ENCODE measurements at regions not wholly inside any gene's neighbourhood (a gene's known extent, or its start where the extent isn't known, plus 50 kb on each side); places are given as distances from the start of the nearest gene placed in this dataset.

DNA sequence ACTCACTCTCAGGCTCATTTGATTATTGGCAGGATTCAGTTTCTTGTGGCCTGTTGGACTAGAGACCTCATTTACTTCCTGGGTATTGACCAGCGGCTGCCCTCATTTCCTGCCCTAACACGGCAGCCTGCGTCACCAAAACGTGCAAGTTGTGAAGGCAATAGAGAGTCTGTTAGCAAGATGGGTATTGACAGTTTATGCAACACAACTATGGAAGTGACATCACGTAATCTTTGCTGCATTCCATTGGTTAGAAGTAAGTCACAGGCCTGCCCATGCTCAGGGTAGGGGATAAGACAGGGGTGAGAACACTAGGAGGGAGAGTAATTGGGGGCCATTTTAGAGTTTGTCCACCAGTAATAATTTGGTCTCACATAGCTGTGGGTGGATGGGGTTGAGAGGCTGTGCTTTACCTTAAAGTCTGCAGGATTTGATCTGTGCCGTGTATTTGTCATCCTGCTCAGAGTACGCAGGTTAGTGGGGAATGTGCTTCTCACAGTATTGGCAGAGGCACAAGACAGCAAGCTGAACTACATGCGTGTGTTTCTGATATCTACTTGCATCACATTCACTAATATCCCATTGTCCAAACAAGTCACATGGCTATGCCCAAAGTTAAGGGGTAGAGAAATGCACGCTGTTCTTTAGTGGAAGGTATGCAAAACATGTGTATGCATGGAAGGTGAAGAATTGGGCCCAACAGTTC lies 83.3 kb downstream of the EDEM1 start:
- Histone ChIP-seq H3K36me3 (ENCODE audit: low read depth, missing control alignments) (no peaks in the 10 kb centered on the region), H3K27ac (no peak overlapping the region), H3K4me3 (no peak overlapping the region), H3K4me1 (no peaks in the 10 kb centered on the region), H3K9me3 (no peaks in the 10 kb centered on the region), H3K27me3 (no peaks in the 10 kb centered on the region)
- intact Hi-C loops (cut with DNase I; ENCODE audit: low total_unique reads) = no loop called here
- DNase-seq = no peak
- WGBS, 2 donors = 77 to 89% methylated on average over 6 to 9 of the region's 9 CpGs
- TF ChIP-seq, protein P1, sequence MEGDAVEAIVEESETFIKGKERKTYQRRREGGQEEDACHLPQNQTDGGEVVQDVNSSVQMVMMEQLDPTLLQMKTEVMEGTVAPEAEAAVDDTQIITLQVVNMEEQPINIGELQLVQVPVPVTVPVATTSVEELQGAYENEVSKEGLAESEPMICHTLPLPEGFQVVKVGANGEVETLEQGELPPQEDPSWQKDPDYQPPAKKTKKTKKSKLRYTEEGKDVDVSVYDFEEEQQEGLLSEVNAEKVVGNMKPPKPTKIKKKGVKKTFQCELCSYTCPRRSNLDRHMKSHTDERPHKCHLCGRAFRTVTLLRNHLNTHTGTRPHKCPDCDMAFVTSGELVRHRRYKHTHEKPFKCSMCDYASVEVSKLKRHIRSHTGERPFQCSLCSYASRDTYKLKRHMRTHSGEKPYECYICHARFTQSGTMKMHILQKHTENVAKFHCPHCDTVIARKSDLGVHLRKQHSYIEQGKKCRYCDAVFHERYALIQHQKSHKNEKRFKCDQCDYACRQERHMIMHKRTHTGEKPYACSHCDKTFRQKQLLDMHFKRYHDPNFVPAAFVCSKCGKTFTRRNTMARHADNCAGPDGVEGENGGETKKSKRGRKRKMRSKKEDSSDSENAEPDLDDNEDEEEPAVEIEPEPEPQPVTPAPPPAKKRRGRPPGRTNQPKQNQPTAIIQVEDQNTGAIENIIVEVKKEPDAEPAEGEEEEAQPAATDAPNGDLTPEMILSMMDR (IDR thresholded peaks at IDR 0.05) = no peak
- TF ChIP-seq POLR2A (IDR thresholded peaks at IDR 0.05) = no peak

DNA sequence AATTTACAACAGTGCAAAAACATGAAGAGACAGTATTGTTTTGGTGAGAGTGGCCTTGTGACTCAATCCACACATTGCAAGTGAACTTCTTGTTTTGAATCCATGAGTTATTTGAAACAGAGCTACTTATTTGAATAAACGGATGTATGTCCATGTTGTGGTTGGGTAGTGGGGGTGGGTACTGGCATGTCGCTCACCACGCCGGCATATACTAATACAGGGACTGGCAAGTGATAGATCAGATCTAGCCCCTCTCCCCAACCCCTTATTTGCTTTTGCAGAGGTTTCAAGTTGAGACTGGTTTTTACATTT lies 83.8 kb downstream of the EDEM1 start:
- TF ChIP-seq, protein P1 (IDR thresholded peaks at IDR 0.05) = no peak
- no peak for TF ChIP-seq POLR2A (IDR thresholded peaks at IDR 0.05)
- Histone ChIP-seq H3K36me3 (ENCODE audit: low read depth, missing control alignments) (no peaks in the 10 kb centered on the region), H3K27ac (no peak overlapping the region), H3K27me3 (no peaks in the 10 kb centered on the region), H3K4me3 (no peak overlapping the region), H3K4me1 (no peaks in the 10 kb centered on the region), H3K9me3 (no peaks in the 10 kb centered on the region)
- intact Hi-C loops (cut with DNase I; ENCODE audit: low total_unique reads) = no loop called here
- WGBS, 2 donors = 91 to 95% methylated on average over 4 of the region's 4 CpGs
- DNase-seq = no peak

DNA sequence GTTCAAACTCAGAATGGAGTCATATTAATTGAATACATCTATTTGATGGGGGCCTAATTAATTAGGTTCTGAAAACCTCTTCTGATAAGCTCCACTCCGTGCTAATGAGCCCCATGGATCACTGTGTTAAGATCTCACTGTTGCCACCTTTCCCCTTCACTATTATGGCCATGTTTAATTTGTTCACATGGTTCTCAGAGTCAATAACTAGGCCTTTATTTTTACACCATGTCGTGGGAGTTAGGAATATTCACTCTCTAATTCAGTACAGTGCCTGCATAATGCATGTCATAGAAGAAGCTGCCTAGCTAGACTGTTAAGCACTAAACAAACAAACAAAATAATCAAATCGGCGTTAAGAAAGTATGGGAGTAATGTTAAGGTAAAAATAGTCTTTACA lies 84.9 kb downstream of the EDEM1 start:
- Histone ChIP-seq H3K36me3 (ENCODE audit: low read depth, missing control alignments) (no peaks in the 10 kb centered on the region), H3K9me3 (no peaks in the 10 kb centered on the region), H3K4me3 (no peak overlapping the region), H3K27me3 (no peaks in the 10 kb centered on the region), H3K27ac (no peak overlapping the region), H3K4me1 (no peaks in the 10 kb centered on the region)
- 39 to 55% methylated on average over 4 of the region's 4 CpGs for WGBS, 2 donors
- intact Hi-C loops (cut with DNase I; ENCODE audit: low total_unique reads) = no loop called here
- DNase-seq = no peak
- no peak for TF ChIP-seq POLR2A (IDR thresholded peaks at IDR 0.05)

DNA sequence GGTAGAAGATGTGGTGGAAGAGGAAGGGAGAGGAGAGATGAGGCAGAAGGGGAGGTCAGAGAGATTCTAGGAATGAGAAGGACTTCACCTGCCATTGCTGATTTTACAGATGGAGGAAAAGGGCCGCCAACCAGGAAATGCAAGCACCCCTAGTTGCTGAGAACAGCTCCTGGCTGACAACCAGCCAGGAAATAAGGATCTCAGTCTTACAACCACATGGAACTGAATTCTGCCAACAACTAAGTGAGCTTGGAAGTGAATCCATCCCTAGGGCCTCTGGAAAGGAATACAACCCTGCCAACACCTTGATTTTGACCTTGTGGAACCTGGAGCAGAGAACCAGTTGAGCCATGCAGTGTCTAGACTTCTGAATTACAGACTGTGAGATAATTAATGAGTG lies 86.6 kb downstream of the EDEM1 start:
- no peak overlapping the region for H3K27ac ChIP-seq
- H3K36me3 ChIP-seq (ENCODE audit: low read depth, missing control alignments) = no peaks in the 10 kb centered on the region
- no peak for DNase-seq
- no peaks in the 10 kb centered on the region for H3K9me3 ChIP-seq
- H3K4me3 ChIP-seq = no peak overlapping the region
- 76 to 77% methylated on average over 1 of the region's 1 CpG for WGBS, 2 donors
- intact Hi-C loops (cut with DNase I; ENCODE audit: low total_unique reads) = no loop called here
- H3K27me3 ChIP-seq = no peaks in the 10 kb centered on the region
- no peaks in the 10 kb centered on the region for H3K4me1 ChIP-seq
- TF ChIP-seq, protein P1 (IDR thresholded peaks at IDR 0.05) = no peak
- no peak for TF ChIP-seq POLR2A (IDR thresholded peaks at IDR 0.05)

DNA sequence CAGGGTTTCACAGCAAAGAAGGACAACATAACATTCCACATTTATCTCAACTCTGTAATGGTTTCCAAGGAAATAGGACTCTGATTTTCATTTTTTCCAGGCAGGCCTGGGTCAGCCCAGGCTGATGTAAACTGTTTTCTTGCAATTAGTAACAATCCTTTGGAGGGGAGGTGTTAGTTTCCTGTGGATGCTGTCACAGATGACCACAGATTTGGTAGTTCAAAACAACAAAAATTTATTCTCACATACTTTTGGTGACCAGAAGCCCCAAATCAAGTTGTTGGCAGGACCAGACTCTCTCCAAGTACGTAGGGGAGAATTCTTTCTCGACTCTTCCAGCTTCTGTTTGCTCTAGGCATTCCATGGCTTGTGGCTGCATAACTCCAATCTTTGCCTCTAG lies 88.0 kb downstream of the EDEM1 start:
- H3K4me1 ChIP-seq = no peaks in the 10 kb centered on the region
- no peak for TF ChIP-seq POLR2A (IDR thresholded peaks at IDR 0.05)
- TF ChIP-seq, protein P1 (IDR thresholded peaks at IDR 0.05) = no peak
- no peaks in the 10 kb centered on the region for H3K9me3 ChIP-seq
- H3K36me3 ChIP-seq (ENCODE audit: low read depth, missing control alignments) = no peaks in the 10 kb centered on the region
- 49 to 58% methylated on average over 2 of the region's 2 CpGs for WGBS, 2 donors
- intact Hi-C loops (cut with DNase I; ENCODE audit: low total_unique reads) = no loop called here
- no peak overlapping the region for H3K4me3 ChIP-seq
- H3K27ac ChIP-seq = no peak overlapping the region
- DNase-seq = no peak
- no peaks in the 10 kb centered on the region for H3K27me3 ChIP-seq

All from testis (tissue), 2 donors.